ENCODE measurements at regions not wholly inside any gene's neighbourhood (a gene's known extent, or its start where the extent isn't known, plus 50 kb on each side); places are given as distances from the start of the nearest gene placed in this dataset.

DNA sequence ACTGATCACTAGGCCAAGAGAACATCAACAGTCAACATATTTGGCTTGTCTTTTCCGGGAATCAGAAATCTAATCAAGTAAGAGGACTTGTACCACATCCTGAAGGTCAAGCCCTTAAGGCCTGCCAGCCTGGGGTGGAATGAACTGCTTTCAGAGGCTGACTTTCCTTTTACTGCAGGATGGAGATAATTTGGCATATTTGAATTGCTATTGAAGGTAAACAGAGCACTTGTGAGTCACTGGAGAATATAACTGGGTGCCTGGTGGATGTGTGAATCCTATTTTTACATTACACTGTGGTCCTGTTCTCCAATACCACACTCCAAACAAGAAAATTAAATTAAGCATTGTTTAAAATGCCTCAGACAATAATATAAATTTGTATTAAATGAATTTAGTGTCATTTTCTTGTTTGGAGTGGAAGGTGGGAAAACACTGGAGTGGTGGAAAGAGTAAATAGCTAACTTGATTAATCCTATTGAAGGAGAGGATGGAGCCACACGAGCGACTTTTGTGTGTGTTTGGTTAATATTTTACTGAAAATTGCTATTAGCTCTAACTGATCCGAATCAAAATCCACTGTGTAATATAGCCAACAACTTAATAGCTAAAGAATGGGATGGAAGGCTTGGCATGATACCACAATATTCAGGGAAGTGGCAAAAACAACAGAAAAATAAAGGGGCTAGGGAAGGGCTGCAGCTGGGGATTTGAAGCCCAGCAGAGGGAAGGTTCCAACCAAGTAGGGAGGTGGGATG is 89.4 kb downstream of the OTX2 start:
- no peak overlapping the region for H3K27ac Mint-ChIP-seq
- no peaks in the 10 kb centered on the region for H3K36me3 Mint-ChIP-seq
- H3K4me3 Mint-ChIP-seq = no peak overlapping the region
- no peaks in the 10 kb centered on the region; the same call in 1 of the 2 replicates for H3K27me3 Mint-ChIP-seq (ENCODE audit: low read depth)
- no peak for ATAC-seq
- H3K9me3 Mint-ChIP-seq = no peaks in the 10 kb centered on the region
- ChIA-PET POLR2A (no interaction called here), CTCF (interaction anchor here (1.7 kb wide), 1 partner anchor 10 kb away, joined by 5 read pairs; no protein-coding TSS in a partner anchor)
- TF ChIP-seq TEAD1 (CRISPR knock-in tag; IDR thresholded peaks at IDR 0.05) (no peak), KAT7 (CRISPR knock-in tag; IDR thresholded peaks at IDR 0.05; ENCODE audit: borderline replicate concordance) (no peak), RORB (CRISPR knock-in tag; IDR thresholded peaks at IDR 0.05) (no peak)
- no peak for DNase-seq (ENCODE audit: low spot score)
- H3K4me1 Mint-ChIP-seq = peaks cover 26% of the 10 kb centered on the region

- Mint-ChIP-seq H3K27me3 (ENCODE audit: low read depth) (no peaks in the 10 kb centered on the region; the same call in 1 of the 2 replicates), H3K4me3 (no peak overlapping the region), H3K9me3 (no peaks in the 10 kb centered on the region), H3K4me1 (peaks cover 30% of the 10 kb centered on the region), H3K36me3 (no peaks in the 10 kb centered on the region), H3K27ac (no peak overlapping the region)
- ChIA-PET CTCF (interaction anchor here (1.0 kb wide), 1 partner anchor 18 kb away, joined by 3 read pairs; no protein-coding TSS in a partner anchor), POLR2A (no interaction called here)
- no peak for TF ChIP-seq NR3C1 (CRISPR knock-in tag; conservative IDR thresholded peaks at IDR 0.05; ENCODE audit: low read depth)
- no peak for TF ChIP-seq ARID4B (CRISPR knock-in tag; IDR thresholded peaks at IDR 0.05; ENCODE audit: borderline replicate concordance)
- no peak for TF ChIP-seq GABPB1 (CRISPR knock-in tag; IDR thresholded peaks at IDR 0.05)
- TF ChIP-seq TEAD1 (CRISPR knock-in tag; IDR thresholded peaks at IDR 0.05) = no peak
- no peak for TF ChIP-seq ZNF416 (CRISPR knock-in tag; IDR thresholded peaks at IDR 0.05)
- TF ChIP-seq, protein P1, sequence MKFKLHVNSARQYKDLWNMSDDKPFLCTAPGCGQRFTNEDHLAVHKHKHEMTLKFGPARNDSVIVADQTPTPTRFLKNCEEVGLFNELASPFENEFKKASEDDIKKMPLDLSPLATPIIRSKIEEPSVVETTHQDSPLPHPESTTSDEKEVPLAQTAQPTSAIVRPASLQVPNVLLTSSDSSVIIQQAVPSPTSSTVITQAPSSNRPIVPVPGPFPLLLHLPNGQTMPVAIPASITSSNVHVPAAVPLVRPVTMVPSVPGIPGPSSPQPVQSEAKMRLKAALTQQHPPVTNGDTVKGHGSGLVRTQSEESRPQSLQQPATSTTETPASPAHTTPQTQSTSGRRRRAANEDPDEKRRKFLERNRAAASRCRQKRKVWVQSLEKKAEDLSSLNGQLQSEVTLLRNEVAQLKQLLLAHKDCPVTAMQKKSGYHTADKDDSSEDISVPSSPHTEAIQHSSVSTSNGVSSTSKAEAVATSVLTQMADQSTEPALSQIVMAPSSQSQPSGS (CRISPR knock-in tag; IDR thresholded peaks at IDR 0.05; ENCODE audit: borderline replicate concordance, low read depth) = no peak
- TF ChIP-seq, protein P2, sequence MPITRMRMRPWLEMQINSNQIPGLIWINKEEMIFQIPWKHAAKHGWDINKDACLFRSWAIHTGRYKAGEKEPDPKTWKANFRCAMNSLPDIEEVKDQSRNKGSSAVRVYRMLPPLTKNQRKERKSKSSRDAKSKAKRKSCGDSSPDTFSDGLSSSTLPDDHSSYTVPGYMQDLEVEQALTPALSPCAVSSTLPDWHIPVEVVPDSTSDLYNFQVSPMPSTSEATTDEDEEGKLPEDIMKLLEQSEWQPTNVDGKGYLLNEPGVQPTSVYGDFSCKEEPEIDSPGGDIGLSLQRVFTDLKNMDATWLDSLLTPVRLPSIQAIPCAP (CRISPR knock-in tag; IDR thresholded peaks at IDR 0.05) = no peak
- TF ChIP-seq IRF2 (CRISPR knock-in tag; IDR thresholded peaks at IDR 0.05; ENCODE audit: borderline replicate concordance, low read depth) = no peak
- no peak for TF ChIP-seq EMX1 (CRISPR knock-in tag; IDR thresholded peaks at IDR 0.05)
- no peak for TF ChIP-seq ZBTB21 (CRISPR knock-in tag; IDR thresholded peaks at IDR 0.05; ENCODE audit: borderline replicate concordance)
- no peak for TF ChIP-seq ZNF512 (CRISPR knock-in tag; IDR thresholded peaks at IDR 0.05; ENCODE audit: borderline replicate concordance)
- no peak for DNase-seq (ENCODE audit: low spot score)
- no peak for ATAC-seq
These were observed 92.0 kb downstream of the OTX2 start for GRCh38 chr14:56718312-56718711.

GRCh38 chr14:56716705-56717104 is 93.6 kb downstream of the OTX2 start:
- Mint-ChIP-seq H3K9me3 (no peaks in the 10 kb centered on the region), H3K27me3 (ENCODE audit: low read depth) (no peaks in the 10 kb centered on the region; the same call in 1 of the 2 replicates), H3K27ac (no peak overlapping the region), H3K4me3 (no peak overlapping the region), H3K36me3 (no peaks in the 10 kb centered on the region), H3K4me1 (peaks cover 31% of the 10 kb centered on the region)
- no peak for ATAC-seq
- DNase-seq (ENCODE audit: low spot score) = no peak
- TF ChIP-seq, protein P3, sequence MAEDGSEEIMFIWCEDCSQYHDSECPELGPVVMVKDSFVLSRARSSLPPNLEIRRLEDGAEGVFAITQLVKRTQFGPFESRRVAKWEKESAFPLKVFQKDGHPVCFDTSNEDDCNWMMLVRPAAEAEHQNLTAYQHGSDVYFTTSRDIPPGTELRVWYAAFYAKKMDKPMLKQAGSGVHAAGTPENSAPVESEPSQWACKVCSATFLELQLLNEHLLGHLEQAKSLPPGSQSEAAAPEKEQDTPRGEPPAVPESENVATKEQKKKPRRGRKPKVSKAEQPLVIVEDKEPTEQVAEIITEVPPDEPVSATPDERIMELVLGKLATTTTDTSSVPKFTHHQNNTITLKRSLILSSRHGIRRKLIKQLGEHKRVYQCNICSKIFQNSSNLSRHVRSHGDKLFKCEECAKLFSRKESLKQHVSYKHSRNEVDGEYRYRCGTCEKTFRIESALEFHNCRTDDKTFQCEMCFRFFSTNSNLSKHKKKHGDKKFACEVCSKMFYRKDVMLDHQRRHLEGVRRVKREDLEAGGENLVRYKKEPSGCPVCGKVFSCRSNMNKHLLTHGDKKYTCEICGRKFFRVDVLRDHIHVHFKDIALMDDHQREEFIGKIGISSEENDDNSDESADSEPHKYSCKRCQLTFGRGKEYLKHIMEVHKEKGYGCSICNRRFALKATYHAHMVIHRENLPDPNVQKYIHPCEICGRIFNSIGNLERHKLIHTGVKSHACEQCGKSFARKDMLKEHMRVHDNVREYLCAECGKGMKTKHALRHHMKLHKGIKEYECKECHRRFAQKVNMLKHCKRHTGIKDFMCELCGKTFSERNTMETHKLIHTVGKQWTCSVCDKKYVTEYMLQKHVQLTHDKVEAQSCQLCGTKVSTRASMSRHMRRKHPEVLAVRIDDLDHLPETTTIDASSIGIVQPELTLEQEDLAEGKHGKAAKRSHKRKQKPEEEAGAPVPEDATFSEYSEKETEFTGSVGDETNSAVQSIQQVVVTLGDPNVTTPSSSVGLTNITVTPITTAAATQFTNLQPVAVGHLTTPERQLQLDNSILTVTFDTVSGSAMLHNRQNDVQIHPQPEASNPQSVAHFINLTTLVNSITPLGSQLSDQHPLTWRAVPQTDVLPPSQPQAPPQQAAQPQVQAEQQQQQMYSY (CRISPR knock-in tag; IDR thresholded peaks at IDR 0.05) = no peak
- TF ChIP-seq ZBTB21 (CRISPR knock-in tag; IDR thresholded peaks at IDR 0.05; ENCODE audit: borderline replicate concordance) (no peak), ZNF281 (CRISPR knock-in tag; IDR thresholded peaks at IDR 0.05) (no peak)
- CTCF ChIA-PET = no interaction called here
- POLR2A ChIA-PET = no interaction called here
